ENCODE measurements at regions not wholly inside any gene's neighbourhood (a gene's known extent, or its start where the extent isn't known, plus 50 kb on each side); places are given as distances from the start of the nearest gene placed in this dataset.

DNA sequence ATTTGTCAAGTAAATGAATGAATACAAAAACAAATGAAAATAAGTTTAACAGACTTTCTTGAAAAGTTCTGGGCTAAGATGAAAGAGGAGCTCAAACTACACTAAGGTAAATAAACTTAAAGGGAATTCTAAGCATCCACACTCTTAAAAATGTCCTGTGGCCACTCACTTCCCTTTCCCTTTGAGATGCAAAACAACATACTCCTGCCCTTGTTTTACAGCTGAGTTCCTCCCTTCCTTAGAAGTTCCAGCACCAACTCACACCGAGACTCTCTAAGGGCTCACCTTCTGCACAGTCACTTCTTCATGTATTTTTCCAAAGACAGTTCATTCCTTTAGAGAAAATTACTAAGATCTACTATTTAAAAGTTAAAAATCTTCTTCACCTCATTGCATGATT is 123.3 kb upstream of the CMC1 start:
- TF ChIP-seq, protein P1, sequence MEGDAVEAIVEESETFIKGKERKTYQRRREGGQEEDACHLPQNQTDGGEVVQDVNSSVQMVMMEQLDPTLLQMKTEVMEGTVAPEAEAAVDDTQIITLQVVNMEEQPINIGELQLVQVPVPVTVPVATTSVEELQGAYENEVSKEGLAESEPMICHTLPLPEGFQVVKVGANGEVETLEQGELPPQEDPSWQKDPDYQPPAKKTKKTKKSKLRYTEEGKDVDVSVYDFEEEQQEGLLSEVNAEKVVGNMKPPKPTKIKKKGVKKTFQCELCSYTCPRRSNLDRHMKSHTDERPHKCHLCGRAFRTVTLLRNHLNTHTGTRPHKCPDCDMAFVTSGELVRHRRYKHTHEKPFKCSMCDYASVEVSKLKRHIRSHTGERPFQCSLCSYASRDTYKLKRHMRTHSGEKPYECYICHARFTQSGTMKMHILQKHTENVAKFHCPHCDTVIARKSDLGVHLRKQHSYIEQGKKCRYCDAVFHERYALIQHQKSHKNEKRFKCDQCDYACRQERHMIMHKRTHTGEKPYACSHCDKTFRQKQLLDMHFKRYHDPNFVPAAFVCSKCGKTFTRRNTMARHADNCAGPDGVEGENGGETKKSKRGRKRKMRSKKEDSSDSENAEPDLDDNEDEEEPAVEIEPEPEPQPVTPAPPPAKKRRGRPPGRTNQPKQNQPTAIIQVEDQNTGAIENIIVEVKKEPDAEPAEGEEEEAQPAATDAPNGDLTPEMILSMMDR (IDR thresholded peaks at IDR 0.05; ENCODE audit: extremely low read depth in 1 of 2, insufficient read depth in 1 of 2, low read depth in 1 of 2, low read length in 2 of 2): no peak
- TF ChIP-seq POLR2A (IDR thresholded peaks at IDR 0.05; ENCODE audit: low read depth, low read length) (no peak), POLR2AphosphoS5 (IDR thresholded peaks at IDR 0.05; ENCODE audit: insufficient read depth, low read depth, low read length) (no peak), FOS (IDR thresholded peaks at IDR 0.05; ENCODE audit: borderline replicate concordance, insufficient read depth, low read length) (no peak), EZH2 (IDR thresholded peaks at IDR 0.05; ENCODE audit: borderline replicate concordance, low read depth, low read length, severe bottlenecking) (no peak), JUN (IDR thresholded peaks at IDR 0.05; ENCODE audit: borderline replicate concordance, insufficient read depth, insufficient read length, low read depth) (no peak), MAX (IDR thresholded peaks at IDR 0.05; ENCODE audit: insufficient read depth, insufficient read length) (no peak)
